ENCODE measurements at regions not wholly inside any gene's neighbourhood (a gene's known extent, or its start where the extent isn't known, plus 50 kb on each side); places are given as distances from the start of the nearest gene placed in this dataset.

DNA sequence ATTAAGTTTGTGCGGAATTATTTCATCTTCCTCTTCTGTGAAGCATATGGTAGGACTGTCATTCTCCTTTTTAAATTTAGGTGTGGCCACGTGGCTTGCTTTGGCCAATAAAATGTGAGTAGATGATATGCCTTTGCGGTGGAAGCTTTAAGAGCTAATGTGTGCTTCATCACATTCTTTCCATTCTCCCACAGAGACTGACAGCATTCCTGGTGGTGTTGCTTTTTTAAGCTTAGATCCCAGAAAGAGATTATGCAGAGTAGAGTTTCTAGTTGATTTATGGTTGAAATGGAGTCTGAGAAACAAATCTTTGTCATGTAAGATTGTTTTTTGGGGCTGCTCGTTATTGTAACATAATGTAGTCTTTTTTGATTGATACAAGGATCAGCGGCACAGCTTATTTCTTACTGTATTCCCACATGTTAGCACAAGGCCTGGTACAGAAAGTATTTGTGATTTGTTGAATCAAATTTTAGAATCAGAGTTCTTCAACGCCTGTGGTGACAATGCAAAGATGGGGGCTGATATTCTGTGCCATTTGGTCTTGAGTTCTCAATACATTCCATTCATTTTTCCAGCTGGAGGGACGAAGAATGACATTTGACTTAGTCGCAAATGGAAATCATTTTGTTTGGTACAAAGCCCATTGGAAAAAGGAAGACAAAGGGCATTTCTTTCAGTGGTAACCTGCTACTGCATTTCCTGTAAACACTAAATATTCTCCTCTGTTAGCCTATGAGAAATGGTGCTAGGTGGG lies 209.9 kb upstream of the VLDLR start (continued):
- TF ChIP-seq, protein P1, sequence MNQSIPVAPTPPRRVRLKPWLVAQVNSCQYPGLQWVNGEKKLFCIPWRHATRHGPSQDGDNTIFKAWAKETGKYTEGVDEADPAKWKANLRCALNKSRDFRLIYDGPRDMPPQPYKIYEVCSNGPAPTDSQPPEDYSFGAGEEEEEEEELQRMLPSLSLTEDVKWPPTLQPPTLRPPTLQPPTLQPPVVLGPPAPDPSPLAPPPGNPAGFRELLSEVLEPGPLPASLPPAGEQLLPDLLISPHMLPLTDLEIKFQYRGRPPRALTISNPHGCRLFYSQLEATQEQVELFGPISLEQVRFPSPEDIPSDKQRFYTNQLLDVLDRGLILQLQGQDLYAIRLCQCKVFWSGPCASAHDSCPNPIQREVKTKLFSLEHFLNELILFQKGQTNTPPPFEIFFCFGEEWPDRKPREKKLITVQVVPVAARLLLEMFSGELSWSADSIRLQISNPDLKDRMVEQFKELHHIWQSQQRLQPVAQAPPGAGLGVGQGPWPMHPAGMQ (IDR thresholded peaks at IDR 0.05; ENCODE audit: borderline replicate concordance), result no peak
- TF ChIP-seq, protein P2, sequence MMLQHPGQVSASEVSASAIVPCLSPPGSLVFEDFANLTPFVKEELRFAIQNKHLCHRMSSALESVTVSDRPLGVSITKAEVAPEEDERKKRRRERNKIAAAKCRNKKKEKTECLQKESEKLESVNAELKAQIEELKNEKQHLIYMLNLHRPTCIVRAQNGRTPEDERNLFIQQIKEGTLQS (IDR thresholded peaks at IDR 0.05; ENCODE audit: borderline replicate concordance, extremely low read depth, low read depth, low read length), result no peak
- TF ChIP-seq PAX8 (IDR thresholded peaks at IDR 0.05) (no peak), CHD1 (IDR thresholded peaks at IDR 0.05; ENCODE audit: low read depth, low read length) (no peak), BMI1 (IDR thresholded peaks at IDR 0.05; ENCODE audit: borderline replicate concordance) (no peak), FOS (IDR thresholded peaks at IDR 0.05; ENCODE audit: borderline replicate concordance, extremely low read depth, insufficient read length) (no peak)
- TF ChIP-seq, protein P3, sequence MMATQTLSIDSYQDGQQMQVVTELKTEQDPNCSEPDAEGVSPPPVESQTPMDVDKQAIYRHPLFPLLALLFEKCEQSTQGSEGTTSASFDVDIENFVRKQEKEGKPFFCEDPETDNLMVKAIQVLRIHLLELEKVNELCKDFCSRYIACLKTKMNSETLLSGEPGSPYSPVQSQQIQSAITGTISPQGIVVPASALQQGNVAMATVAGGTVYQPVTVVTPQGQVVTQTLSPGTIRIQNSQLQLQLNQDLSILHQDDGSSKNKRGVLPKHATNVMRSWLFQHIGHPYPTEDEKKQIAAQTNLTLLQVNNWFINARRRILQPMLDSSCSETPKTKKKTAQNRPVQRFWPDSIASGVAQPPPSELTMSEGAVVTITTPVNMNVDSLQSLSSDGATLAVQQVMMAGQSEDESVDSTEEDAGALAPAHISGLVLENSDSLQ (IDR thresholded peaks at IDR 0.05), result no peak
- TF ChIP-seq, protein P4, sequence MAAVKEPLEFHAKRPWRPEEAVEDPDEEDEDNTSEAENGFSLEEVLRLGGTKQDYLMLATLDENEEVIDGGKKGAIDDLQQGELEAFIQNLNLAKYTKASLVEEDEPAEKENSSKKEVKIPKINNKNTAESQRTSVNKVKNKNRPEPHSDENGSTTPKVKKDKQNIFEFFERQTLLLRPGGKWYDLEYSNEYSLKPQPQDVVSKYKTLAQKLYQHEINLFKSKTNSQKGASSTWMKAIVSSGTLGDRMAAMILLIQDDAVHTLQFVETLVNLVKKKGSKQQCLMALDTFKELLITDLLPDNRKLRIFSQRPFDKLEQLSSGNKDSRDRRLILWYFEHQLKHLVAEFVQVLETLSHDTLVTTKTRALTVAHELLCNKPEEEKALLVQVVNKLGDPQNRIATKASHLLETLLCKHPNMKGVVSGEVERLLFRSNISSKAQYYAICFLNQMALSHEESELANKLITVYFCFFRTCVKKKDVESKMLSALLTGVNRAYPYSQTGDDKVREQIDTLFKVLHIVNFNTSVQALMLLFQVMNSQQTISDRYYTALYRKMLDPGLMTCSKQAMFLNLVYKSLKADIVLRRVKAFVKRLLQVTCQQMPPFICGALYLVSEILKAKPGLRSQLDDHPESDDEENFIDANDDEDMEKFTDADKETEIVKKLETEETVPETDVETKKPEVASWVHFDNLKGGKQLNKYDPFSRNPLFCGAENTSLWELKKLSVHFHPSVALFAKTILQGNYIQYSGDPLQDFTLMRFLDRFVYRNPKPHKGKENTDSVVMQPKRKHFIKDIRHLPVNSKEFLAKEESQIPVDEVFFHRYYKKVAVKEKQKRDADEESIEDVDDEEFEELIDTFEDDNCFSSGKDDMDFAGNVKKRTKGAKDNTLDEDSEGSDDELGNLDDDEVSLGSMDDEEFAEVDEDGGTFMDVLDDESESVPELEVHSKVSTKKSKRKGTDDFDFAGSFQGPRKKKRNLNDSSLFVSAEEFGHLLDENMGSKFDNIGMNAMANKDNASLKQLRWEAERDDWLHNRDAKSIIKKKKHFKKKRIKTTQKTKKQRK (IDR thresholded peaks at IDR 0.05; ENCODE audit: low read depth, low read length), result no peak
